Trophoblast cell (in vitro differentiated cells and primary cell): ENCODE measurements at regions not wholly inside any gene's neighbourhood (a gene's known extent, or its start where the extent isn't known, plus 50 kb on each side); places are given as distances from the start of the nearest gene placed in this dataset.

Experiments used
- DNase-seq, 2 donors: peaks; one replicate each; pipeline ENCODE4 v3.0.0-alpha.2; 2016
- H2AFZ ChIP-seq: 2 replicates; pipeline ENCODE4 v1.6.1; 2013; ENCODE audit warnings: low read length, moderate library complexity, mild to moderate bottlenecking; ENCODE audit not compliant: insufficient read depth, poor library complexity
- H2AK5ac ChIP-seq: 2 replicates; pipeline ENCODE4 v1.6.1; 2013; ENCODE audit warnings: mild to moderate bottlenecking, low read length
- H2BK120ac ChIP-seq: 2 replicates; pipeline ENCODE4 v1.6.1; 2013; ENCODE audit warnings: low read length, mild to moderate bottlenecking, moderate library complexity; ENCODE audit not compliant: insufficient read depth, poor library complexity
- H2BK12ac ChIP-seq: 2 replicates; pipeline ENCODE4 v1.6.1; 2013; ENCODE audit warnings: mild to moderate bottlenecking, low read length, moderate library complexity
- H2BK5ac ChIP-seq: 2 replicates; pipeline ENCODE4 v1.6.1; 2013; ENCODE audit warnings: low read length, low read depth, moderate library complexity, mild to moderate bottlenecking; ENCODE audit not compliant: poor library complexity
- H3K14ac ChIP-seq: 2 replicates; pipeline ENCODE4 v1.6.1; 2013; ENCODE audit warnings: mild to moderate bottlenecking, low read length
- H3K18ac ChIP-seq: 2 replicates; pipeline ENCODE4 v1.6.1; 2013; ENCODE audit warnings: mild to moderate bottlenecking, low read length
- H3K23ac ChIP-seq: 2 replicates; pipeline ENCODE4 v1.6.1; 2013; ENCODE audit warnings: low read length
- H3K27ac ChIP-seq: 2 replicates; pipeline ENCODE4 v1.5.1; 2013; ENCODE audit warnings: low read depth, mild to moderate bottlenecking, inconsistent platforms, low read length, moderate library complexity
- H3K27me3 ChIP-seq: 2 replicates; pipeline ENCODE4 v1.6.1; 2013; ENCODE audit warnings: inconsistent platforms, mild to moderate bottlenecking, low read length, moderate library complexity; ENCODE audit not compliant: insufficient read depth
- H3K36me3 ChIP-seq, 2 experiments: 1 replicate in 1 of 2; 2 replicates in 1 of 2; pipeline ENCODE4 v1.6.1; 2013; ENCODE audit warnings: low read length in 2 of 2, mild to moderate bottlenecking in 2 of 2, moderate library complexity in 1 of 2; ENCODE audit not compliant: insufficient read depth in 2 of 2, control insufficient read depth in 1 of 2
- H3K4ac ChIP-seq: 2 replicates; pipeline ENCODE4 v1.6.1; 2013; ENCODE audit warnings: low read depth, mild to moderate bottlenecking, low read length, moderate library complexity
- H3K4me1 ChIP-seq, 2 experiments: 1 replicate in 1 of 2; 2 replicates in 1 of 2; pipeline ENCODE4 v1.6.1; 2013; ENCODE audit warnings: low read length in 2 of 2, mild to moderate bottlenecking in 2 of 2, moderate library complexity in 1 of 2; ENCODE audit not compliant: insufficient read depth in 2 of 2, control insufficient read depth in 1 of 2
- H3K4me2 ChIP-seq: 2 replicates; pipeline ENCODE4 v1.6.1; 2013; ENCODE audit warnings: inconsistent platforms, mild to moderate bottlenecking, low read length, moderate library complexity
- H3K4me3 ChIP-seq: 2 replicates; pipeline ENCODE4 v1.5.1; 2013; ENCODE audit warnings: mild to moderate bottlenecking, low read depth, low read length, inconsistent platforms
- H3K79me1 ChIP-seq: one replicate; pipeline ENCODE4 v1.6.1; 2013; ENCODE audit warnings: low read length
- H3K79me2 ChIP-seq: 2 replicates; pipeline ENCODE4 v1.6.1; 2013; ENCODE audit warnings: low read length, mild to moderate bottlenecking; ENCODE audit not compliant: control insufficient read depth, insufficient read depth, poor library complexity
- H3K9ac ChIP-seq: 2 replicates; pipeline ENCODE4 v1.6.1; 2013; ENCODE audit warnings: mild to moderate bottlenecking, low read length
- H3K9me3 ChIP-seq: 2 replicates; pipeline ENCODE4 v1.6.1; 2013; ENCODE audit warnings: low read depth, mild to moderate bottlenecking, control low read depth, inconsistent platforms, low read length; ENCODE audit not compliant: insufficient read depth
- H4K12ac ChIP-seq: 2 replicates; pipeline ENCODE4 v1.6.1; 2013; ENCODE audit warnings: low read depth, mild to moderate bottlenecking, low read length, moderate library complexity
- H4K8ac ChIP-seq: 2 replicates; pipeline ENCODE4 v1.6.1; 2013; ENCODE audit warnings: low read depth, mild to moderate bottlenecking, low read length, moderate library complexity
- H4K91ac ChIP-seq: one replicate; pipeline ENCODE4 v1.6.1; 2013; ENCODE audit warnings: low read depth, mild to moderate bottlenecking, low read length, moderate library complexity
- WGBS: extraction: QIAGEN DNeasy Blood & Tissue Kit; methylation state at CpG from one replicate; pipeline ENCODE4 v1.1.7; 2013; ENCODE audit warnings: missing lambda C conversion rate; ENCODE audit not compliant: insufficient read length, insufficient coverage; ENCODE audit errors: extremely low coverage; 5-methylcytosine and 5-hydroxymethylcytosine counted together

DNA sequence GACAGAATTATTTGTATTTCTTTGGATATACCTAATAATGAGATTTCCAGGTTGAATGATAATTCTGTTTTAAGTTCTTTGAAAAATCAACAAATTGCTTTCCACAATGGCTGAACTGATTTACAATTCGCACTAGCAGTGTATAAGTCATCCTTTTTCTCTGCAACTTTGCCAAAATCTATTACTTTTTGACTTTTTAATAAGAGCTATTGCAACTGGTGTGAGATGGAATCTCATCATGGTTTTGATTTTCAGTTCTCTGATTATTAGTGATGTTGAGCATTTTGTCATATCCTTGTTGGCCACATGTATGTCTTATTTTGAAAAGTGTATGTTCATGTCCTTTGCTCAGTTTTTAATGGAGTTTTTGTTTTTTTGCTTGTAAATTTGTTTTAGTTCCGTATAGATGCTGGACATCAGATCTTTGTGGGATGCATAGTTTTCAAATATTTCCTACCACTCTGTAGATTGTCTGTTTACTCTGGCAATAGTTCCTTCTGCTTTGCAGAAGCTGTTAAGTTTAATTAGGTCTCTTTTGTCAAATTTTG is 409.8 kb upstream of the CITED2 start:
- H2AK5ac ChIP-seq: no peak overlapping the region
- H2BK5ac ChIP-seq: no peak overlapping the region
- H2BK12ac ChIP-seq: no peak overlapping the region
- no peak overlapping the region for H4K91ac ChIP-seq
- H3K9ac ChIP-seq: no peak overlapping the region
- H3K79me1 ChIP-seq: no peaks in the 10 kb centered on the region
- no peak for DNase-seq
- H2AFZ ChIP-seq: no peak overlapping the region
- no peak overlapping the region for H3K18ac ChIP-seq
- no peak overlapping the region for H4K8ac ChIP-seq
- peaks cover 8% of the 10 kb centered on the region for H3K9me3 ChIP-seq
- no CpG with 5 or more reads among the region's 2 CpGs for WGBS
- no peaks in the 10 kb centered on the region for H3K27me3 ChIP-seq
- H3K4me1 ChIP-seq: peaks cover 0 to 4% of the 10 kb centered on the region in 2 experiments
- no peak overlapping the region for H2BK120ac ChIP-seq
- no peak overlapping the region for H3K4ac ChIP-seq
- no peaks in the 10 kb centered on the region for H3K36me3 ChIP-seq
- no peak overlapping the region for H3K14ac ChIP-seq
- no peak overlapping the region for H3K4me3 ChIP-seq
- no peak overlapping the region for H4K12ac ChIP-seq
- H3K4me2 ChIP-seq: no peak overlapping the region
- H3K27ac ChIP-seq: no peak overlapping the region
- no peaks in the 10 kb centered on the region for H3K79me2 ChIP-seq
- H3K23ac ChIP-seq: no peak overlapping the region

GRCh38 chr6:139779988-139780774 is 405.7 kb upstream of the CITED2 start:
- H2BK5ac ChIP-seq: no peak overlapping the region
- H3K27me3 ChIP-seq: no peaks in the 10 kb centered on the region
- H4K8ac ChIP-seq: no peak overlapping the region
- H3K27ac ChIP-seq: no peak overlapping the region
- H3K36me3 ChIP-seq: no peaks in the 10 kb centered on the region
- H3K4me1 ChIP-seq: peaks cover 4 to 11% of the 10 kb centered on the region in 2 experiments
- peak overlapping the region; percentile 74 for H2BK12ac ChIP-seq
- H4K12ac ChIP-seq: no peak overlapping the region
- peak overlapping the region; percentile 44 for H4K91ac ChIP-seq
- no peak for DNase-seq
- H3K4me2 ChIP-seq: no peak overlapping the region
- no CpG with 5 or more reads among the region's 8 CpGs for WGBS
- no peak overlapping the region for H3K9ac ChIP-seq
- H3K4ac ChIP-seq: no peak overlapping the region
- no peaks in the 10 kb centered on the region for H3K79me2 ChIP-seq
- peak overlapping the region; percentile 67 for H3K14ac ChIP-seq
- H3K79me1 ChIP-seq: no peaks in the 10 kb centered on the region
- H3K4me3 ChIP-seq: no peak overlapping the region
- H2BK120ac ChIP-seq: no peak overlapping the region
- no peak overlapping the region for H3K23ac ChIP-seq
- no peak overlapping the region for H3K18ac ChIP-seq
- H3K9me3 ChIP-seq: no peaks in the 10 kb centered on the region
- peak overlapping the region; percentile 65 for H2AK5ac ChIP-seq
- no peak overlapping the region for H2AFZ ChIP-seq

- Histone ChIP-seq H3K9ac (no peak overlapping the region), H3K4me2 (no peak overlapping the region), H3K4me1 (peaks cover 4 to 11% of the 10 kb centered on the region in 2 experiments), H3K36me3 (no peaks in the 10 kb centered on the region), H3K14ac (no peak overlapping the region), H4K91ac (no peak overlapping the region), H2BK120ac (no peak overlapping the region), H3K79me2 (no peaks in the 10 kb centered on the region), H3K27me3 (no peaks in the 10 kb centered on the region), H2BK5ac (no peak overlapping the region), H2BK12ac (no peak overlapping the region), H3K4me3 (no peak overlapping the region), H3K18ac (no peak overlapping the region), H3K27ac (no peak overlapping the region), H3K23ac (no peak overlapping the region), H3K9me3 (no peaks in the 10 kb centered on the region), H4K12ac (no peak overlapping the region), H3K79me1 (no peaks in the 10 kb centered on the region), H2AK5ac (no peak overlapping the region), H2AFZ (no peak overlapping the region), H4K8ac (no peak overlapping the region), H3K4ac (no peak overlapping the region)
- DNase-seq: no peak
- WGBS: no CpG with 5 or more reads among the region's 5 CpGs
These were observed 404.2 kb upstream of the CITED2 start for GRCh38 chr6:139778688-139779087.

GRCh38 chr6:139778106-139778505 is 403.7 kb upstream of the CITED2 start:
- peaks cover 4 to 11% of the 10 kb centered on the region in 2 experiments for H3K4me1 ChIP-seq
- no peaks in the 10 kb centered on the region for H3K36me3 ChIP-seq
- no peak overlapping the region for H3K9ac ChIP-seq

More at GRCh38 chr6:139778106-139778505, 403.7 kb upstream of the CITED2 start:
- Histone ChIP-seq H4K12ac (no peak overlapping the region), H3K9me3 (no peaks in the 10 kb centered on the region), H3K79me1 (no peaks in the 10 kb centered on the region), H4K8ac (no peak overlapping the region), H3K27me3 (no peaks in the 10 kb centered on the region), H3K27ac (no peak overlapping the region), H3K18ac (no peak overlapping the region), H2AFZ (no peak overlapping the region), H2BK120ac (no peak overlapping the region), H4K91ac (no peak overlapping the region), H3K79me2 (no peaks in the 10 kb centered on the region), H3K4me2 (no peak overlapping the region), H2BK12ac (no peak overlapping the region), H3K4me3 (no peak overlapping the region), H2BK5ac (no peak overlapping the region), H3K14ac (no peak overlapping the region), H2AK5ac (no peak overlapping the region), H3K23ac (no peak overlapping the region), H3K4ac (no peak overlapping the region)
- no CpG with 5 or more reads among the region's 4 CpGs for WGBS
- DNase-seq: no peak
